Left colon (tissue), 2 donors: ENCODE measurements at regions not wholly inside any gene's neighbourhood (a gene's known extent, or its start where the extent isn't known, plus 50 kb on each side); places are given as distances from the start of the nearest gene placed in this dataset.
A peak's percentile ranks its signal among the peaks of the same experiment; 100 is the strongest.

ENCODE experiments used
- ATAC-seq: fragments of 200-7000 bp; cut with Tn5 transposase; one replicate; pipeline ENCODE4 v1.9.1; 2020; ENCODE audit warnings: mild to moderate bottlenecking, moderate library complexity
- DNase-seq, 2 donors: peaks; one replicate each; pipeline ENCODE4 v3.0.0-alpha.2; 2020
- intact Hi-C, 2 donors: fragments of 100-400 bp; cut with DNase I in 1 of 2; cut with micrococcal nuclease in 1 of 2; formaldehyde crosslinking; loops; one replicate each; pipeline versions ENCODE4 v1.11.2 to v1.14.0; 2022; cut with DNase I, micrococcal nuclease
- donor health status: DM: no; HTN: no; CAD: no.
- donor health status: DM: yes; HTN: yes; CAD: no.

DNA sequence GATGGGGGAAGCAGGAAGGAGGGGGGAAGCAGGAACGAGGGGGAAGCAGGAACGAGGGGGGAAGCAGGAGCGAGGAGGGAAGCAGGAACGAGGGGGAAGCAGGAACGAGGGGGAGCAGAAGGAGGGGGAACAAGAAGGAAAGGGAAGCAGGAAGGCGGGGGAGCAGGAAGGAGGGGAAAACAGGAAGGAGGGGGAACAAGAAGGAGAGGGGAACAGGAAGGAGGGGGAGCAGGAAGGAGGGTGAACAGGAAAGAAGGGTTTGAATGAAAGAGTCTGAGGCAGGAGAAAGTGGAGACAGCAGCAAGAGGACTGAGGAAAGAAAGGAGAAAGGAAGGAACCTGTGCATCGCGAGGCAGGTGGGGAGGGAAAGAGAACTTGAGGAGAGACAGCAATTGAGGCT, 256.6 kb downstream of the PTEN start:
- DNase-seq = no peak
- intact Hi-C loops = no loop called here
- ATAC-seq = no peak

DNA sequence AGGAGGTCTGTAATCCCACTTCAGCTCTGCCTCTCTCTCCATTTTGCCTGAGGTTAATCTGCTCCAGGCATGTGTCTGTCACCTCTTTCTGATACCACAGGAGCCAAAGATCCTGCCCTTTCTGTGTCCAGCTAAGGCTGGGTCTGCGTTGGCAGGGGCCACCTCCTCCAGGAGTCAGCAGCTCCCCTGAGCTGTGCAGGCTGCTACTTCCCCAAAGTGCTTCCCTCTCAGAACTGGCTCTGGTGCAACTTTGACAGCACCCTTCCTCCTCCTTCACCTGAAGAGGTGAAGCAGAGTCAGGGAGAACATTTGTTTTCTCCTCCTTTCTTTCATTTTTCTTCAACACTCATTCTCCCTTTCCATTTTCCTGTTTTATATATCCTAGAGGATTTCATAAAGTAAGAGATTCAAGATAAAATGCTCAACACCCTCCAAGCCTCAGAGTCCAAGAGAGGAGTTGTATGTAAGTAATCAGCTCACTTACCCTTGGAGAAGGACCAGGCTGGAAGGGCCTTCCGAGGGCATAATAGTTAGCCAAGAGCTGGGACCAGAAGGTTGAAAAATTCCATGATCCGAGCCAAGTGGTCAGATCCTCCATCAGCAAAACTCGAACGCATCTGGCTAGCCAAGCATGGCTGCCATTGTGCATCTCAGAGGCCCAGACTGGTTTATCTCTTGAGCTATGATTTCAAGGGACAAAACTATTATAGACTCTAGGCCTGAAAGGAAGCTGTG, 257.3 kb downstream of the PTEN start:
- intact Hi-C loops = no loop called here
- no peak for DNase-seq
- no peak for ATAC-seq

DNA sequence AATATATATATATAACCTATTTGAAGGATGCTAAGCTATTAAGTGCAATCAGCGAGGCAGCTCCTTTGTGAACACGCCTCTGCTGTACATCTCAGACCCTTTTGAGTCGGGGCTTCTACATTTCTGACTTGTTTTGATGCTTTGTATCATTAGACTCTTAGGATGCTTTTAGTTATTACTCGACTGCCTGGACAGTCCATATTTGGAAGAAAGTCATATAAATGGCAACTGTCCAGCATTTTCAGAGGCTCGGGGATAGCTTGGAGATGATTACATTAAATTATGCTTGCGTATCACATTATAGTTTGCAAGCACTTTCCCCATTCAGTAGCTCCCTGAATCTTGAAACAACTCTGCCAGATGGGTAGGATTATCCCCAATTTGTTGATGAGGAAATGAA, 257.9 kb downstream of the PTEN start:
- intact Hi-C loops = no loop called here
- no peak for ATAC-seq
- DNase-seq = no peak

DNA sequence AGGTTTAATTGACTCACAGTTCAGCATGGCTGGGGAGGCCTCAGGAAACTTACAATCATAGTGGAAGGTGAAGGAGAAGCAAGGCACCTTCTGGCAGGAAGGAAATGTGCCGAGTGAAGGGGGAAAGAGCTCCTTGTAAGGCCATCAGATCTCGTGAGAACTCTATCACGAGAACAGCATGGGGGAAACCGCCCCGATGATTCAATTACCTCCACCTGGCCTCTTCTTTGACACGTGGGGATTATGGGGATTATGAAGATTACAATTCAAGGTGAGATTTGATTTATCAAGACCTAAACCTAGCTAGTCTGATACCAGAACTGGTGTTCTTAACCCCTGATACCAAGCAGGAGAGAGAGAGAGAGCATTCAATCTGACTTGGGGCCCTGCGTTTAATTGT, 258.7 kb downstream of the PTEN start:
- intact Hi-C loops = no loop called here
- no peak for DNase-seq
- ATAC-seq = no peak

DNA sequence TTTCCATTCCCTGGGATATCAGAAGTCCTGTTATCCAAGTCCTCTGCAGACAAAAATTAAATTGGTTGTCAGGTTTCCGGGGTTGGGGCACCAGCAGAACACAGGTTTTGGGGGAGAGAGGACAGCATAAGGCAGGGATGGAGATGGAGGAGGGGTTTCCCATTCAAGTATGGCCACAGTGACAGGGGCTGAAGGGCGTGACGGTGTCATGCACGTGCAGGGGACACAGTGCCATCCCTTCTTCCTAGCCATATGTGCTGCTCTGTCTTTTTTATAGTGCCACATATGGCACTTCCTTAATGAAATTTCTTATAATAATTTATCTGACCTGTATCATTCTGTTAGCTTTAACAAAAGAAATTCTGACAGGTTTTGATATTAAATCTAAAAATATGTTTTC, 259.2 kb downstream of the PTEN start:
- intact Hi-C loops = no loop called here
- ATAC-seq (no peak), DNase-seq (no peak)

DNA sequence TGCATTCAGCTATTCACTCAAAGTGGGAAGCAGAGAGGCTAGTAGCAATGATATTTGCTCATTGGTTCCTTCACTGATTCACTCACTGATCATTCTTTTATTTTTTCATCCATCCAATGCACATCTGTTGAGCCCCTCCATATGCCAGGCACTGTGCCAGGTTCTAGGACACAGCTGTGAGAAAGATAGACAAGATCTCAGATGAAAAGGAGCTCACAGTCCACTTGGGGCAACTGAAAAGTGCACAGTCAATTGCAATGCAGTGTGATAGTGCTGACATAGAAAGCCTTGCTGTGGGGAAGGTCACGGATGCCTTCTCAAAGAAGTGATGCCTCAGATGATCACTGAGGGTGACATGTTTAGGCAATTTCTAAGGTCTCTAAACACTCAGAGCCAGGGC, 262.3 kb downstream of the PTEN start:
- ATAC-seq = no peak
- no peak for DNase-seq
- intact Hi-C loops = no loop called here

DNA sequence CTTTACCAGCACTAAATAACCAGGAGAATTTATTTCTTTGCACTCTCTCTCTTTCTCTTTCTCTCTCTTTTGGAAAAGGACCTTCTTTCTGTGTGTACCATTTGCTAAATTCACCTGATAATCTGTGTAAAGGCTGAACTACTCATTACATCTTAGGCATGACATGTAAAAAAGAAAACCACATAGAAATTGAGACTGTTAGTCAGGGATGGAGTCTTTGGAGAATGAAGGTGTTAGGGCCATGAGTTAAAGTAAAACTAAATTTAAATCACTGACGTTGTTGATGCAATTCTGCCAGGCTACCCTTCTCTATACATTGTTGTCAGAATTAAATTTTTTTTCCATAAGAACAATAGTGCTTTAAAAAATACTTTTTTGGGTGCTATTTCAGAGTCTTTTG, 263.3 kb downstream of the PTEN start:
- intact Hi-C loops = no loop called here
- ATAC-seq (no peak), DNase-seq (no peak)

DNA sequence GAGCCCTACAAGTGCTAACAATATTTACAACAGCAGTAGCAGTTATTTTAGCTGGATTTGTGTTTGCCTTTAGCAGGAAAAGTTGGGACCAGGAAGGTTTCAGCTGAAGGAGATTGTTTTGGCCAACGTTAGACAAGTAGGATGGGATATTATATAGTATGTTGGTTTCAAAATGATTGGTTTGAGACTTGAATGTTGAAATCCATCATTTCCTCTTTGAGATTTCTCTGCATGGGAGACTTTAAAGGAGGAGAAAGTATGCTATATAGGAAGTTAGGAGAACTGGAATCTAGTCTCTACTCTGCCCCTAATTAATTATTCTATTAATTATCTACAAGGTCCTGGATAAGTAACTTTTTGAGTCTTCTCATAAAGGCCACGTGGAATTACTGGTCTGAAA, 263.8 kb downstream of the PTEN start:
- ATAC-seq = no peak
- intact Hi-C loops = no loop called here
- no peak for DNase-seq

DNA sequence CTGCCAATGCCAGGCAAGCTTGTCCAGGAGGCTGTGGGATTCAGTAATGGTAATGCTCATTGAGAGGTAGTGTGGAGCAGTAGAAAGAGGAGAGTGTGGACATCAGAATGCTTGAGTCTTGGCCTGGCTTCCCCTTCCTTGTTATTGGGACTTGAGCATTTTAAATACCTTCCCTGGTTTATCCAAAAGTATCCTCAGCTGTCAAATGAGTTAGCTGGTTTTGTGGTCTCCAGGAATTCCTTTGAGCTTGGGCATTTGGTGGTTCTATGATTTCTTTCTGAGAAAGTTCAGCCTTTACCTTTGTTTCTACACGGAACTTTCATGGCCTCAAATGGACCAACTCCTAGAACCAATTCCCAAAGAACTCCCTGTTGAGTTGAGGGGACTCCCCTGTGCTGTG, 264.3 kb downstream of the PTEN start:
- intact Hi-C loops = no loop called here
- no peak for ATAC-seq
- DNase-seq = no peak

DNA sequence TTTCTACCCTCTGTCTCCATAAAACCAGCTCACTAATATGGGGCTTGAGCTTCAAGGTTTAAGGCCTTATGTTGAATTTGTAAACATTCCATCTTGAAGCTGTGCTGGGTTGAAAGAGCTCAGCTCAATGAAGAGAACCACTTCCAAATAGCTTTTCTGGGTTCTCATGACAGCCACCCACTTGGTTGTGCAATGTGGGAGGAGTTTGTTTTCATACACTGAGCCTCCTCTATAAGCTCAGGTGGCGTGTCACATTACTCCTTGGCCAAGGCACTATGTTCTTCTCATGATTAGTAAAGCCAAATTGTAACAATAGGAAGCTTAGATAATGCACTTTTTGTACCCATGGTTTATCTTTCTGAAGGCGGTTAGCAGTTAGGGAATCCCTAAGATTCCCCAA, 265.6 kb downstream of the PTEN start:
- no peak for ATAC-seq
- no peak for DNase-seq
- intact Hi-C loops = no loop called here

DNA sequence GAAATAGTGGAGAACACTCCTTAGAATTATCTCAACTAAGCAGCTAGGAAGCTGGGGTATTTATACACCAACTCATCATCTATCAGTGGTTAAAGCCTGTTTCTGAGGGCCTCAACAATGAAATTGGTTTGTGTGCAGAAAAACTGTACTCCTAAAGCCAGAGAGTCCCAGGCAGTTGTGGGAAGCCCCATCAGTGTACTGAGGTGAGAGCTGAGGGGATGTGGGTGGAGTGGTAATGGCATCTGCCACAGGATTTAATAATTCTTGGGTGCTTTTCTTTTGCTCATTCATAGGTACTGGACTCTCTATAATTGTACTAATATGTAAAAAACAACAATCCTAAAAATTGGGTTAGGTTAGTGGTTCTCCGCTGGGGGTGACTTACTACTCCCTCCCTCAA, 267.5 kb downstream of the PTEN start:
- no peak for ATAC-seq

DNA sequence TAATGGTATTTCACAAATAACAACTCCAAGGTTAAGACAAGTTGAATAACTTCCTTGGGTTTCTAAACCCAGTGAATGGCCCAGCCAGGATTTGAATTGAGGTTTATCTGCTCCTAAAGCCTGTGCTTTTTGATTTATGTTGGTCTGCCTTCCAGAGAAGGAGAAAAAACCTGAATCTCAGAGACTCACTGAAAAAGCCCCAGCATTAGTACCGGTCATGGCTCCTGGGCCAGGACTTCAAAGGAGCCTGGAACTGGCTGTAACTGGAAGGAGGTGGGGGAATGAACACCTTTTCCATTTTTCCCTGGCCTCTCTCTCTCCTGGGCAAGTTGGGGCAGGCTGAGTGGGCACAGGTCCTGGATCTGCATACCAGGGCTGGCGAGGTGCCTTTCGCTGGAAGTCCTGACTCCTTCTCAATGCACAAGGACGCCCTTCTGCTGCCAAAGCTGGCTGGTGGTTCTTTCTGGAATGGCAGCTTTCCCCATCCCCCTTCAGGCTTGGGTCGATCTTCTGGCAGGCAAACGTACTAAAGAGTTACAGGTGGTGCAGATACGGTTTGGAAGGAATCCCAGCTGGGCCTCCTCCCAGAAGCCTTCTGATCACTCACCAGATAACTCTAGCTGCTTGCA, 268.2 kb downstream of the PTEN start:
- ATAC-seq = no peak
- no peak for DNase-seq
- intact Hi-C loops = no loop called here

More for the DNA sequence above, 267.5 kb downstream of the PTEN start:
- DNase-seq = no peak
- intact Hi-C loops = no loop called here

DNA sequence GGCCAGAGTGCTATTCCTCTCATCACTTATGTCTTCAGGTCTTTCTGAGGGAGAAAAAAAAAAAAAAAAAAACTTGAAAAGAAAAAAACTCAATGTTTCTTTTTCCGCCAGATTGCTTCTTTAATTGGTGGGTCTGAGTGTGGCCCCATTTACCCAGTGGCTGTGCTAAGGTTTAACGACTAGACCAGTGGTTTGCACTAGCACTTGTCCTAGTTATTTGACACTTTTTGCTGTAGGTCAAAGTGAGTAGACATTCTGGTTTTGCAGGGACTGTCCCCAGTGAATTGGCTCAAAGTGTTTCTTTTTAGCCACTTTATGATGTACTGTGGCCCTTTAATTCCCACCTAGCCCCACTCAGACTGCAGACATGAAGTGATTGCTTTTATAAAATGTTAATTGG, 273.3 kb downstream of the PTEN start:
- intact Hi-C loops = no loop called here
- DNase-seq = no peak
- ATAC-seq = no peak

DNA sequence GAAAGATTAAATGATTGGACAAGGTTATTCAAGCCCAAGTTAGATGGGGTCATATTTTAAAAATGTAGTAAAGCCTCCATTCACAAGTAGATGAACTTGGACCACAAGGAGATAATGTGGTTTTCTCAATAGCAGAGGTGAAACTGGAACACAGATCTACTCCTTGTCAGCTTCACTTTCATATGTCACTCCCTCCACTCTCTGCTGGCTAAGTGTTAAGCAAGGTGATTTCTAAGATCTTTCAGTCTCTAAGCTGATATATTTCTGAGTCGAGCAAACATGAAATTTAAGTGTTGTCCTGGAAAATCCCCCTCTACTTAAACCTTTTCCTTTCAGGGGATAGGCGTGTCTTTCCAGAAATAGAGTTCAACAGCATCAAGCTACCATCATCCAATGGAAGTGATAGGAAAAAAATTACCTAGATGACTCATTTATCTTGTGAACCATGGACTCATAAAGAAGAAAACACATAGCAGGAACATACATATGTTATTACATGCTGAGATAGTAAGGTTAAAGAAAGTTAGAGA, 275.0 kb downstream of the PTEN start:
- intact Hi-C loops = no loop called here
- peak; percentile 99 for ATAC-seq
- DNase-seq = no peak

DNA sequence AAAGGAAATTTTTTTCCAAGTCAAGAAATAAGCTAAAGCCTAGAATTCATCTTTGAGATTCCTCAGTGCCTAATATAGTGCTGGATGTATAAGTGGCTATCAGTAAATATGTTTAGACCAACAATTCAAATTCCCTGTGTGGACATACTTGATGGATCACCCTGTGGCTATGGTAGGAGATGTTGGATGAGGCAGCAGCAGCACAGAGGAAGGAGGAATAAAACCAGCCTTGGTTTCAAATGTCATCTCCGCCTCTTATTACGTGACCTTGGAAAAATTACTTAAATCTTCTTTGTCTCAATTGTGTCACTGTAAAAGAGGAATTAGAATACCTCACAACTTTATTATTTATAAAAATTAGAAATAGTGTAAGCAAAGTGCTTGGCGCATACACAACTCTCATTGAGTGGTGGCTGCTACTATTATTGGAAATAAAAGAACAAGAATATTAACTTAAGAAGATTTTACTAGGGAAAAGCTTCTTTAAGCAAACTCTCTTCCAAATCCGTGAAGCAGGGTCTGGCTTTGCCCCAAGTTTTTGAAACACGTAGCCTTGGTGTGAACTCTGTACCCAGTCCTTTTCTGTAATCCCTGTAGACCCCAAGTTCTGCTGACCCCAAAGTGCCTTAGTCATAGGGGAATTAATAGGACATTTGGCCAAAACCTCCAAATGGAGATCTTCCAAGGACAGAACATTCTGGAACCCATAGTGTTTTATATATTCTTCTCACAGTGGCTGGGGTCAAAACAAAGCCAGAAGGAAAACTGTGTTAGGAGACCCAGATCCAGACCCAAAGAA, 283.8 kb downstream of the PTEN start:
- DNase-seq (no peak), ATAC-seq (no peak)
- intact Hi-C loops = no loop called here

DNA sequence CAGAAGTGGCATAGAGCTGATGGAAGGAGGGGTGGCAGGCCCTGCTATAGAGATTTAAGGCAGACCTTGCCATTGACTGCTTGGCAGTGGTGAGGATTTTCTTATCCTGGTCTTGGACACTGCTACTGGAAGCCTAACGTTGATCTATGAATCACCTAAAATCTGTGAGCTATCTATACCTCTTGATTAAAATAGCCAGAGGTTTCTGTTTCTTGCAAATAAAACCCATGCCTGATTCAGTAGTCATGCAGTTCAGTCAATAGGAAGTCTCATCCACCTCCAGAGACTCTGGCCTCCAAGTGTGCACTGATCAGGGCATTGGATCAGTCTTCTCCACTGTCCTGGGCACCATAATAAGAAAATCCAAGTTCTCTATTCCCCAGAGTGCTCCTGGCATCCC, 286.5 kb downstream of the PTEN start:
- intact Hi-C loops = no loop called here
- no peak for ATAC-seq
- DNase-seq = no peak

DNA sequence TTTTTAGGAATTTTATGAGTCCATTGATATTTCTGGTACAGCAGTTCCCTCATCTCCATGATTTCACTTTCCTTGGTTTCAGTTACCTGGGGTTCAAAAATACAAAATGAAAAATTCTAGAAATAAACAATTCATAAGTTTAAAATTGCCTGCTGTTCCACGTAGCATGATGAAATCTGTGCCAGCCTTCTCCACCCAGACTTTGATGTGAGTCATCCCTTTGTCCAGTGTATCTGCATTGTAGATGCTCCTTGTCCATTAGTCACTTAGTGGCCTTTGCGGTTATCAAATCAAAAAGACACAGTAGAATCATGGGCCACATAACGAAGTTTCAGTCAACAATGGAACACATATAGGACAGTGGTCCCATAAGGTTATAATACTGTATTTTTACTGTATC, 286.9 kb downstream of the PTEN start:
- intact Hi-C loops = no loop called here
- ATAC-seq (no peak), DNase-seq (no peak)

DNA sequence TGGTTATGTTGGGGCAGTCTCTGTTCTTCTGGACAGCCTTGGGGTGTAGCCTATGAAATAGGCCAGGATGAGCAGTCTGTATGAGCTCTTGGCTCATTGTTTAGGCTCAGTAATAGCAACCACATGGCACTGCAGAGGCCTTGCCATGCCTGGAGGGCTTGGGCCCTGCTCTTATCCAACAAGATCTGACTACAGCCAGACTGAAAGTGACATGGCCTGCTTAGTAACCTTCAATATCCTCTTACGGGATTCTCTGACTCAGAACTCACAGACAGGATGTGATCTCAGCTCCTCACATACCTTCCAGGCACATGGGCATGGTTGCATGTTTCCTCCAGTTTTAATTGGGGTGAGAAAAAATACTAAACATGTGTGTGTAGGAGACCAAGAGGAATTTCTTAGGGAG, 289.3 kb downstream of the PTEN start:
- ATAC-seq (no peak), DNase-seq (no peak)
- intact Hi-C loops = no loop called here

DNA sequence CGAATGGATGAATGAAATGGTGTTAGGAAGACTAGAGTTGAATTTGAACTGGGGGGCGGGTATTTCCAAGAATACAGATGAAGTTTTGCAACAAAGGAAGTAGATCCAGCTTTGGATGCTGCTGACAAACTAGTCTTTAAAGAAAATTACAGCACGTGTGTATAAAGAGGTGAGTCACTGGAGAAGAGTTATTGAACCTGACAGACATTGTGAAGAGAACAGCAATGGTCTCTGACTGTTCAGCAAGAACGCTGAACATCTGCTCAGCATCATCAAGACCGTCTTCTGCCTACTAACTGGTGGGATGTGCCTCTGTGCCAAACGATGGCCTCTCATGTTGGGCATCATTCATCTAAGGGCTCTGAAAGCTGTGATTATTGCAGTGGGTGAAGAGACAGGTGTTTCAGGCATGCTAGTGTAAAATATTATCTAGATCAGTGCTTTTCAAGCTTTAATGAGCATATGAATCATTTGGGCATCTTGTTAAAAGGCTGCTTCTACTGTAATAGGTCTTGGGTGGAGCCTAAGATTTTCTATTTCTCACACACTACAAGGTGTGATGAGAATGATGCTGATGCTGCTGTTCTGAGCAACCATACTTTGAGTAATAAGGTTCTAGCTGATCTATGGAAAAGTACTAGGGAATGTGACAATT, 291.3 kb downstream of the PTEN start:
- ATAC-seq = no peak
- DNase-seq = no peak
- intact Hi-C loops = no loop called here

DNA sequence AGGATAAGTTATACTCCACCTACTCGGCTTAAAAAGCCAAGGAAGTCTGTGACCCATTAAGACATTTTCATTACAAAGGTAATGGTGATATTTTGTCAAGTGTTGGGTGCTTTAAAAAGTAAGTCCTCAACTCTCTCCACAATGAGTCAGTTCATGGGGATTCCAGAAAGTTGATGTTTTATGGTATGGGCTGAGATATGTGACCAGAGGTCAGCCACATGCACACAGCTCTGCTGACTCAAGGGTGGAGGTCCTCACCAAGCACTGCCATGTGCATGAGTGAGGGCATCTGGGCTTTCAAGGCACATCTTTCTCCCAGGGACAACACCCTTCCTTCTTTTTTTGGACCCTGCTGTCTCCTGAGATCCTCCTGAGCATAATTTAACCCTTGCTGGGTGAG, 292.9 kb downstream of the PTEN start:
- DNase-seq = no peak
- intact Hi-C loops = no loop called here
- ATAC-seq = peak; percentile 37
